Activated T-cell treated with anti-CD3 and anti-CD28 coated beads, Interleukin-2, amount 50 U/mL, for 24 hours (primary cell): ENCODE measurements at regions not wholly inside any gene's neighbourhood (a gene's known extent, or its start where the extent isn't known, plus 50 kb on each side); places are given as distances from the start of the nearest gene placed in this dataset.
"Not testable (repeated sequence)": the region's sequence is repeated elsewhere in the genome, so short reads cannot be mapped to it uniquely, and the experiment has no call there.

ENCODE experiments used
- DNase-seq: peaks from one replicate; pipeline ENCODE4 v3.0.0-alpha.2; 2020
- H3K27ac Mint-ChIP-seq: 2 replicates; pipeline ENCODE4 v1.8.0; 2020; ENCODE audit warnings: mild to moderate bottlenecking, mixed read lengths
- H3K27me3 Mint-ChIP-seq: 2 replicates; pipeline ENCODE4 v1.8.0; 2020; ENCODE audit warnings: mixed read lengths
- H3K36me3 Mint-ChIP-seq: 2 replicates; pipeline ENCODE4 v1.8.0; 2020; ENCODE audit warnings: low read depth, mixed read lengths
- H3K4me1 Mint-ChIP-seq: 2 replicates; pipeline ENCODE4 v1.8.0; 2020; ENCODE audit warnings: low read depth, mixed read lengths
- H3K4me3 Mint-ChIP-seq: 2 replicates; pipeline ENCODE4 v1.8.0; 2020; ENCODE audit warnings: mild to moderate bottlenecking, moderate library complexity, mixed read lengths
- H3K9me3 Mint-ChIP-seq: 2 replicates; pipeline ENCODE4 v1.8.0; 2020; ENCODE audit warnings: mixed read lengths

DNA sequence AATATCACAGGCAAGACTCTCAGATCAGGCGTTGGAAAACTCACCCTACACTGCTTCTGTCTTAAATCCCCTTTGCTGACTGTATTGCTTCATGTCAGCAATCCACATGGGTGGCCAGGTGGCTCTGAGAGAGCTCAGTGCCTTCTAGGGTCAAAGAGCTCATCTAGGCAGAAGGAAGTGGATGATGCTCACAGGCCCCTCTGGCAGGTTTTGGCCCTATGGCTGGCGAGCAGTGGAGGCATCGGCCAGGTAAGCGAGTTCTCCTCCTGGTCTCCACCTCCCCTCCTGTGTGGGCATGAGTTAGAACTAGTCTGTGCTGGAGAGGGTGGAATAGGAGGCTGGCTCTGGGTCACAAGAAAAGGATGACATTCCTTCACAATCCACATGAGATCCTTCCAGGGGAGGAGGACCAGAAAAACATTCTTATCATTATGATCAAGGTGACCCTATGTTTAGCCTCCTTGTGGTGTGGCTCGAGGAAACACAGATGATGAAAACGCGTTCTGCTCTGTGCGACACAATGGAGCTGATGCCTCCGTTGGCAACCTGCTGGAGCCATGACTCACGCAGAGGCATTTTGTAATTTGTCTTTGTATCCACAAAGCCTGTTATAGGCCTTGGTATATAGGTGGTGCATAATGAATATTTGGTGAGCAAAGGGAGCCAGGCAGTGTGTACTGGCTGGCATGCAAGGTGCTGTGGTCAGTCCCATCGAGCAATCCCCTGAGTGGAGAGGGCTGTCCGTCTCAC lies 264.6 kb upstream of the RAB4A start:
- H3K4me3 Mint-ChIP-seq = no peak overlapping the region
- DNase-seq = no peak
- H3K27me3 Mint-ChIP-seq = no peaks in the 10 kb centered on the region
- no peaks in the 10 kb centered on the region for H3K9me3 Mint-ChIP-seq
- peaks cover 10% of the 10 kb centered on the region for H3K4me1 Mint-ChIP-seq
- H3K36me3 Mint-ChIP-seq = no peaks in the 10 kb centered on the region
- no peak overlapping the region for H3K27ac Mint-ChIP-seq

DNA sequence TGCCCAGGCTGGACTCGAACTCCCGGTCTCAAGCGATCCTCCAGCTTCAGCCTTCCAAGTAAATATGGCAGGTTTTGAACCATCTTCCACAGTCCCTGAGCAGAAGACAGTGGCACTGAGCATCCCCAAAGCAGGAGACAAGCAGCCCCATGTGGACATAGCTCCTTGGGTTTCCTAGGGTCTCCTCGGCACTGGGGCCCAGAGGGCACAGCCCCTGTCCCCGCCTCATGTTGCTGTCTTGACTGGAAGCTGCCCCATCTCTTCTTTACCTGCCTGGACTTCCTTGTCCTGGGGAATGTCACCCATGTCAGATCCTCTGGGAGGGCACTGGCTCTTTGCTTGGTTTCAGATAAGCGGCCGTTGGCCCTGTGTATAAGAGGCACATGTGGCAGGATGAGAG lies 263.7 kb upstream of the RAB4A start:
- DNase-seq = no peak
- Mint-ChIP-seq H3K36me3 (no peaks in the 10 kb centered on the region), H3K27ac (no peak overlapping the region), H3K9me3 (no peaks in the 10 kb centered on the region), H3K4me1 (peaks cover 3% of the 10 kb centered on the region), H3K27me3 (no peaks in the 10 kb centered on the region), H3K4me3 (no peak overlapping the region)

DNA sequence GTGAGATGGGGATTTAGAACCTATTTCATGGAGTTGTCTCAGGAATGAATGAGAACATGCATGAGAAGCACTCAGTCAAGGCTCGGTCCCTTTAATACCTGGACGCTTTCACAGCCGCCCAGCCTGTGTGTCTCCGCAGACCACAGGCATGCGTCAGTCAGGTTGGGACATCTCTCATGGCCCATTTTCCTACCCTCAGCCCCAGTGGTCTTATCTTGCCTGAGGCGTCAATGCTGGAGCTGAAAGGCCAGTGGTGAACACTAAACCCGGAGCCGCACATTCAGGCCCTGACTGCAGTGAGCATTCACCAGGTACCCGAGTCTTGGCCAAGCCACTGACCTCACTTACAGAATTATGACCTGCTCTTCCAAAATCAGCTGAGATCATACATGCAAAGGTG lies 263.2 kb upstream of the RAB4A start:
- no peaks in the 10 kb centered on the region for H3K27me3 Mint-ChIP-seq
- H3K9me3 Mint-ChIP-seq = no peaks in the 10 kb centered on the region
- no peak overlapping the region for H3K4me3 Mint-ChIP-seq
- no peak overlapping the region for H3K27ac Mint-ChIP-seq
- H3K4me1 Mint-ChIP-seq = no peaks in the 10 kb centered on the region
- H3K36me3 Mint-ChIP-seq = no peaks in the 10 kb centered on the region
- DNase-seq = no peak

DNA sequence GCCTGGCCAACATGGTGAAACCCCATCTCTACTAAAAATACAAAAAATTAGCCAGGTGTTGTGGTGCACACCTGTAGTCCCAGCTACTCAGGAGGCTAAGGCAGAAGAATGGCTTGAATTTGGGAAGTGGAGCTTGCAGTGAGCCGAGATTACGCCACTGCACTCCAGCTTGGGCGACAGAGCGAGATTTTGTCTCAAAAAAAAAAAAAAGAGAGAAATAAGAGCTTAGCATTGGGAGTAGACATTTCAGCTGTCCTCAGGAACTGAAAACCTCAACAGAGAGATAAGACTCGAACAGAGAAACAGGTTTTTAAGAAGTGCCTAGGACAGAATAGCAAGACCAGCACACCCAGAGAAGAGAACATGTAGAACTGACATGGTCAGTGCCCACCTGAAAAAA lies 262.6 kb upstream of the RAB4A start:
- DNase-seq, H3K9me3 Mint-ChIP-seq, H3K27ac Mint-ChIP-seq, H3K4me3 Mint-ChIP-seq, H3K36me3 Mint-ChIP-seq, H3K27me3 Mint-ChIP-seq, H3K4me1 Mint-ChIP-seq: not testable (repeated sequence)

DNA sequence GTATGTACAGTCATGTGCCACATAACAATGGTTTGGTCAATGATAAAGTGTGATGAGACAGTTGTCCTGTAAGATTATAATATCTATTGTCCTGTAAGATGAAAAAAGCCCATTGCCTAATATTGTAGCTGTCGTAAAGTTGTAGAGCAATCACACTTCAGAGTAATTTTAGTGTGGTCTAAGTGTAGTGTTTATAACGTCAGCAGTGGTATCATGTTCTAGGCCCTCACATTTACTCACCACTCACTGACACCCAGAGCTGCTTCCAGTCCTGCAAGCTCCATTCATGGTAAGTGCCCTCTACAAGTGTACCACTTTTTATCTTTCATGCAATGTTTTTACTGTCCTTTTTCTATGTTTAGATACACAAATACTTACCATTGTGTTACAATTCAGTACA lies 259.9 kb upstream of the RAB4A start:
- Mint-ChIP-seq H3K36me3 (no peaks in the 10 kb centered on the region), H3K9me3 (no peaks in the 10 kb centered on the region), H3K27ac (no peak overlapping the region), H3K4me3 (no peak overlapping the region), H3K27me3 (no peaks in the 10 kb centered on the region), H3K4me1 (no peaks in the 10 kb centered on the region)
- DNase-seq = no peak

DNA sequence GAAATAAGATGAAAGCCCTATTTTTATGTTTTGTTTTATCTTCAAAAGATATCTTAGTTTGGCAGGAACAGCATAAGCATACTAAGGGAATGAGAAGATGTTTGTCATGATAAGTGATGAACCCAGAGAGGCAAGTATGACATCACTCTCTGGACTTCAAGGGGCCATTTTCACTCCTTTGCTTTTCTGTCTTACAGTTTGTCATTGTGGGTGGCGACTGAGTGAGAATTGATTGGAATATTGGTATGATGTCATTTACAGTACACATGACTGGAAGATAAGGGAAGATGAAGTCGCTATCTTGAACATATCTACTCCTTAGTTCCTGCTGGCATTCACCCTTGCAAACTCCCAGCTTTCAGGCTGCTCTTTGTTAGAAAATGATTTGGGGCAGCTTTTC lies 258.1 kb upstream of the RAB4A start:
- DNase-seq = no peak
- H3K27ac Mint-ChIP-seq = no peak overlapping the region
- H3K4me1 Mint-ChIP-seq = no peaks in the 10 kb centered on the region
- H3K9me3 Mint-ChIP-seq = no peaks in the 10 kb centered on the region
- no peaks in the 10 kb centered on the region for H3K27me3 Mint-ChIP-seq
- no peaks in the 10 kb centered on the region for H3K36me3 Mint-ChIP-seq
- H3K4me3 Mint-ChIP-seq = no peak overlapping the region

DNA sequence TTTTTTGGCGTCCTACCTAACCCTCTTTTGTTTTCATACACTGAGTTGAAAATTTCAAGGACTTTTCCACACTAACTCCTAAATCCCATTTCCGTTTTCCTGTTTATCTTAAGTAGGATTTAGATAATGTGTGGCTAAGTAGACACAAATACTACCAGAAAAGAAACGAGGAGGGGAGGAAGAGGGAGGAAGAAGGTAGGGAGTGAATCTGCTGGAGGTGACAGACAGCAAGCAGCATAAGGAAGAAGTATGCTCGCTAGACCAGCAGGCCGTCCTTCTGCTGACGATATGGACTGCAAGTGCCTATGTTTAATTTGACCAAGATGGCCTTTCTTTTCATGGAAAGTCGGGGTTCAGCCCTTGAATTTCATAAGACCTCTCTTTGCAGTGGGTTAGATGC lies 256.9 kb upstream of the RAB4A start:
- H3K27ac Mint-ChIP-seq = no peak overlapping the region
- no peaks in the 10 kb centered on the region for H3K36me3 Mint-ChIP-seq
- no peaks in the 10 kb centered on the region for H3K4me1 Mint-ChIP-seq
- H3K4me3 Mint-ChIP-seq = no peak overlapping the region
- DNase-seq = no peak
- no peaks in the 10 kb centered on the region for H3K27me3 Mint-ChIP-seq
- no peaks in the 10 kb centered on the region for H3K9me3 Mint-ChIP-seq

DNA sequence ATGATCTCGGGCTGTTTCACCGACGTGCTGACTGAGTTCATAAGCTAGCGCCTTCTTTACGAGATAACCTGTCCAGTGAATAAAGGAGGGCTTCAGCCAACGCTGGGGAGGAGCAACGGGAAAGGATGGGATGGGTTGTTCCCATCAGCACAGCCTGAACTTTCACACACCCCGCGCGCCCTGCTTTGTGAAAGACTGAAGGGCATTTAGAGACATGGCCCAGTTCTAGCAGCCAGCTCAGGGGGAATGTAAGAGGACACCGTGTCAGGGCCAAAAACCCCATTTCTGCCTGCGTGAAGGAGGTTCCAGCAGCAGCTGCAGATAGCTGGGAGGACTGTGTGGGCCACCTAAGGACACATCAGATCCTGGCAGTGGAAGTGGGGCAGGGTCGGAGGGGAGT lies 255.1 kb upstream of the RAB4A start:
- Mint-ChIP-seq H3K4me3 (no peak overlapping the region), H3K9me3 (no peaks in the 10 kb centered on the region), H3K36me3 (no peaks in the 10 kb centered on the region), H3K4me1 (no peaks in the 10 kb centered on the region), H3K27ac (no peak overlapping the region), H3K27me3 (no peaks in the 10 kb centered on the region)
- no peak for DNase-seq

DNA sequence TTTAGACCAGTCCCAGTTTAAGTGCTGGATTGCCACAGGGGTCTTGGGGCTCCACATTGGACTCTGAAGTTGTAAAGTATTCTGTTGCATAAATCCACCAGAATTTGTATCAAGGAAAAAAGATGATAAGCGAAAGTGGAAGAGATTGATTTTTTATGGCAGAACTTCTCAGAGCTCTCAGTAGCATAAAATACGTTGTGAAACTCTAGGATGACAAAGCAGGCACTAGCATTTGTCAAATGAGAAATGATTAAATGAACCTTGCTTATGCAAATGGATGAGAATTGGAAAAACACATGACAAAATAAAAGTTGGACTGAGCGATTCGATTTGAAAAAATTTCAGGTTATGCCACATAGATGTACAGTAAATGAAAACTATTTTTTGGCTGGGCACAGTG lies 253.8 kb upstream of the RAB4A start:
- no peaks in the 10 kb centered on the region for H3K9me3 Mint-ChIP-seq
- no peaks in the 10 kb centered on the region for H3K4me1 Mint-ChIP-seq
- no peak overlapping the region for H3K4me3 Mint-ChIP-seq
- H3K27me3 Mint-ChIP-seq = no peaks in the 10 kb centered on the region
- no peak overlapping the region for H3K27ac Mint-ChIP-seq
- DNase-seq = no peak
- H3K36me3 Mint-ChIP-seq = no peaks in the 10 kb centered on the region

DNA sequence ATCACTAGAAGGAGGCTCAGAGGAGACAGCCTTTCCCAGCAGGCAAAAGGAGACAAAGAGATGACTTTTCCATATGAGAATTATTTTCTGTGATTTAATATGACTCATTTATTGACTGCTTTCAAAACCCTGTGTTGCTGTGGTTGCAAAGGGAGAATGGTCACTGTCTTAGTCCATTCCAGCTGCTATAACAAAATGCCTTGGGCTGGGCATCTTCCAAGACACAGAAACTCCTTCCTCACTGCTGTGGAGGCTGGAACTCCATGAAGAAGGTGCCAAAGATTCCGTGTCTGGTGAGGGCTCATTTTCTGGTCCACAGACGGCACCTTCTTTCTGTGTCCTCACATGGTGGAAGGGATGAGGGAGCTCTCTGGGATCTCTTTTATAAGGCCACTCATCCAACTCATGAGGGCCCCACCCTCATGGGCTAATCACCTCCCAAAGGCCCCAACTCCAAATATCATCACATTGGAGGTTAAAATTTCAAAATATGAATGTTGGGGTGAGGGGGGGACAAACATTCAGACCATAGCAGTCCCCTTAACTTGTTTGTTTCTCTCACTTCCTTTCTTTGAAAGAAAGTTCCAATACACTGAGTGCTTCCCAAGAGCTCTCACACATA lies 252.1 kb upstream of the RAB4A start:
- DNase-seq = peak; percentile 2
- no peaks in the 10 kb centered on the region for H3K4me1 Mint-ChIP-seq
- H3K36me3 Mint-ChIP-seq = no peaks in the 10 kb centered on the region
- H3K27me3 Mint-ChIP-seq = no peaks in the 10 kb centered on the region
- H3K4me3 Mint-ChIP-seq = no peak overlapping the region
- H3K9me3 Mint-ChIP-seq = no peaks in the 10 kb centered on the region
- no peak overlapping the region for H3K27ac Mint-ChIP-seq

DNA sequence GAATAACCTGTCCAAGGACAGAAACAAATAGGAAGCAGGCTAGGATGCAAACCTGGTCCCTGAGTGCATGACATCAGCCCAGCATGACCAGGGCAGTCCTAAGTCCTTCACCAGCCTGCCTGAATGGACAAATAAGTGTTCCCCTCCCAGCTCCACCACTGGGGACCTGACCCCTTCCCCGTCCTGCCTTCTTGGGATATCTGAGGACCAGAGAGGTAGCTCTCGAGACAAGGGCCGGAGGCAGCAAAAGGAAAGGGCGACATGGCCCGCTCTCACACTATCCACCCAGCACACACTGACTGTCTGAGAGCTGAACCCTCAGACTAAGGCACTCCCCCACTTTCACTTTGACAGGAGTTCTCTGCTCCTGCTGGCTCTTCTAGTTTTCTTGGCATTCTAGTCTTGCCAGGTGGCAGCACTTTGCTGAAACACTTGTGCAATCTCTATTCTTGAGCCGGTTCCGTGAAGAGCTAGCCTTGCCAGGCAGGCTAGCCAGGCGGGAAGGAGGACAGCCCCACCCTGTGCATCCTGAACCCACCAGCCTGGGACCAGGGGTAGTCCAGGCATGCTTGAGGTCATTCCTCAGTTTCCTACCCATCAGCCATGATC lies 251.1 kb upstream of the RAB4A start:
- Mint-ChIP-seq H3K36me3 (no peaks in the 10 kb centered on the region), H3K27ac (no peak overlapping the region), H3K4me3 (no peak overlapping the region)

DNA sequence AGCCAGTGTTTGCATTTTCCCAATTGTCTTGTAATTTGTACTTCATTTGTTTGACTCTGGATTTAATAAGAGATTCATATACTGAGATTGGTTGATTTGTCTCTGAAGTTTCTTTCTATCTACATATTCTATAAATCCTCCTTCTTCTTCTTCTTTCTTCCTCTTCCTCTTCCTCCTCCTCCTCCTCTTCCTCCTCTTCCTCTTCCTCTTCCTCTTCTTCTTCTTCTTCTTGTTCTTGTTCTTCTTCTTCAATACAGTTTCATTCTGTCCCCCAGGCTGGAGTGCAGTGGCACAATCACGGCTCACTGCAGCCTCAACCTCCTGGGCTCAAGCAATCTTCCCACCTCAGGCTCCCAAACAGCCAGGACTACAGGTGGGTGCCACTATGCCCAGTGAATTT lies 249.9 kb upstream of the RAB4A start:
- not testable (repeated sequence) for H3K36me3 Mint-ChIP-seq, H3K4me1 Mint-ChIP-seq, H3K27ac Mint-ChIP-seq, H3K27me3 Mint-ChIP-seq, H3K4me3 Mint-ChIP-seq, H3K9me3 Mint-ChIP-seq, DNase-seq

More for the DNA sequence above, 251.1 kb upstream of the RAB4A start:
- no peaks in the 10 kb centered on the region for H3K9me3 Mint-ChIP-seq
- no peaks in the 10 kb centered on the region for H3K27me3 Mint-ChIP-seq
- peaks cover under 1% of the 10 kb centered on the region for H3K4me1 Mint-ChIP-seq
- DNase-seq = no peak

DNA sequence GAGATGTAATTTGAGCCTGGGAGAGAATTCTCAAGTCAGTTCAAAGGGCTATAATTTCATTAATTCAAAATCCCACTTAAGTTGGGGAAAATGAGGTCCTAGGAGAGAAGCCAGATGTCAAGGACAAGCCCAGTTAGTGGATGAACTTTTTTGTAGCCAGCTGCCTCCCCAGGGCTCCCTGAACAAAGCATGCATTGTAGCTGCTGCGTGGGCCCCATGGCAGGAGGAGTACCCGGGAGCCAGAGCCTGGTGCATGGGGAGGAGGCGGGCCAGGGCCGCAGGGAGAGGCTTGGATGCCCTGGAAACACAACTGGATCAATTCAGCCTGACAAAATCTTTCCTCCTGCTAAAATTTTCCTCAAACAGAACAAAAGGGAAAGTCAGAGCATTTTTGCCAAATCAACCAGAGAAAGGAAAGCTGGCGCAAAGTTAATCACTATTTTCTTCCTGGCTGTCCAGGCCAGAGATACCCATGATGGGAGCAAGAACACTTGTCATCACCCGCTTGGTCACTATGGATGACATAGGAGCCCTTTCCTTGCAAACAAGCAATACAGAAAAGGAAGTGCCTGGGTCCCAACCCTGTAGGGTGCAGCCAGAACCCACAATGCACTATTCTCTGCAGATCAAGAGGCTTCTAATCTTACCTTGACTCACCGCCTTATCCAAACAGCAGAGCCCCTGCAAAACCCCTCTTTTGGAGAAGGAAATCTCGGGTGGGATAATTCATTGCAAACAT lies 248.1 kb upstream of the RAB4A start:
- H3K27ac Mint-ChIP-seq = no peak overlapping the region
- H3K4me3 Mint-ChIP-seq = no peak overlapping the region
- peaks cover 14% of the 10 kb centered on the region for H3K4me1 Mint-ChIP-seq
- no peaks in the 10 kb centered on the region for H3K36me3 Mint-ChIP-seq
- no peaks in the 10 kb centered on the region for H3K9me3 Mint-ChIP-seq
- DNase-seq = peak; percentile 8
- no peaks in the 10 kb centered on the region for H3K27me3 Mint-ChIP-seq

DNA sequence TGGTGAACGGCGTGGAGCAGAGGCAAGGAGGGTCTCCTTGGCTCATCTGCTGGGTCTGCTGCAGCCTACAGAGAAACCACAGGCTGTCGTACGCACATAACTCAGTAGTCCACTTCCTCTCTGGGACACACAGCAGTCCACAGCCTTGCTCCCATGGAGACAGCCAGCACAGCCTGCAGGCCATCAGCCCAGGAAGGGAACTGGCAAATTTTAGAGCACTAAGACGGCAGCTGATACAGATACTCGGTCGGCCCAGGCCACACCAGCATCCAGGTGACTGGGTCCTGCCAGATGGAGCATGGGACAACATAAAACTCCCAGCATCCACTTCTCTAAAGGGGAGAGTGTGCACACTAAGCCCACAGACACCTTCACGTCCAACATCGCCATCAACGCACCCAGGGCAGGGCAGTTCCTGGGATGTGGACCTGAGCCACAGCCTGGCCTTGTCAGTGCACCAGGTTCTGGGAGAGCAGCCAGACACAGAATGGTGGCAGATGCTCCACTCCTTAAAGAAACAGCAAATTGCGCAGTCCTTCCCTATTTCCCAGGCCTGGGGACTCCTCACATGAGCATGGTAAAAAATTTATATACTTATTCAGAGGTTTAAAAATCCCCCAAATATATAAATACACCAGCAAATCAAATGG lies 247.1 kb upstream of the RAB4A start:
- no peaks in the 10 kb centered on the region for H3K9me3 Mint-ChIP-seq
- DNase-seq = peak; percentile 18
- no peaks in the 10 kb centered on the region for H3K36me3 Mint-ChIP-seq
- H3K4me1 Mint-ChIP-seq = peaks cover 15% of the 10 kb centered on the region
- no peak overlapping the region for H3K4me3 Mint-ChIP-seq
- H3K27ac Mint-ChIP-seq = no peak overlapping the region
- no peaks in the 10 kb centered on the region for H3K27me3 Mint-ChIP-seq
